ENCODE measurements at regions not wholly inside any gene's neighbourhood (a gene's known extent, or its start where the extent isn't known, plus 50 kb on each side); places are given as distances from the start of the nearest gene placed in this dataset.

DNA sequence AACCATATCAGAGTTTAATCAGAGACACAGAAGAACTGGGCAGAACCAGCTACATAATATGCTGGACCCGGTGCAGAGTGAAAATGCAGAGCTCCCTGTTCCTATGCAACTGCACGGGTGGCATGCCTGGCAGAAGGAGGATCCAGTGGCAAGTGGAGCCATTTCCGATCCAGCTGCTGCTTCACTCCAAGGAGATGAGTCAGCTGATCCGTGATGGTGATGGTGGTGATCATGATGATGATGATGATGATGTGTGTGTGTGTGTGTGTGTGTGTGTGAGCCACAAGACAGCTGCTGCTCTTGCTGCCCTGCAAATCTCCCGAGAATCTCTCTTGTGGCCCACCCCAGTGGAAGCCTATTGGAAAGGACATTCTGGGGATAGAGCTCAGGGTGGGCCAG, 133.0 kb downstream of the URB2 start:
- Mint-ChIP-seq H3K4me3 (no peak overlapping the region), H3K36me3 (no peaks in the 10 kb centered on the region), H3K4me1 (no peaks in the 10 kb centered on the region), H3K27ac (no peak overlapping the region), H3K9me3 (peaks cover 8% of the 10 kb centered on the region), H3K27me3 (ENCODE audit: low read depth) (no peaks in the 10 kb centered on the region; the same call in 1 of the 2 replicates)
- DNase-seq (ENCODE audit: low spot score) (no peak), ATAC-seq (no peak)
- TF ChIP-seq SMAD4 (CRISPR knock-in tag; IDR thresholded peaks at IDR 0.05) = no peak
- TF ChIP-seq NFATC4 (CRISPR knock-in tag; IDR thresholded peaks at IDR 0.05) = no peak
- TF ChIP-seq, protein P1, sequence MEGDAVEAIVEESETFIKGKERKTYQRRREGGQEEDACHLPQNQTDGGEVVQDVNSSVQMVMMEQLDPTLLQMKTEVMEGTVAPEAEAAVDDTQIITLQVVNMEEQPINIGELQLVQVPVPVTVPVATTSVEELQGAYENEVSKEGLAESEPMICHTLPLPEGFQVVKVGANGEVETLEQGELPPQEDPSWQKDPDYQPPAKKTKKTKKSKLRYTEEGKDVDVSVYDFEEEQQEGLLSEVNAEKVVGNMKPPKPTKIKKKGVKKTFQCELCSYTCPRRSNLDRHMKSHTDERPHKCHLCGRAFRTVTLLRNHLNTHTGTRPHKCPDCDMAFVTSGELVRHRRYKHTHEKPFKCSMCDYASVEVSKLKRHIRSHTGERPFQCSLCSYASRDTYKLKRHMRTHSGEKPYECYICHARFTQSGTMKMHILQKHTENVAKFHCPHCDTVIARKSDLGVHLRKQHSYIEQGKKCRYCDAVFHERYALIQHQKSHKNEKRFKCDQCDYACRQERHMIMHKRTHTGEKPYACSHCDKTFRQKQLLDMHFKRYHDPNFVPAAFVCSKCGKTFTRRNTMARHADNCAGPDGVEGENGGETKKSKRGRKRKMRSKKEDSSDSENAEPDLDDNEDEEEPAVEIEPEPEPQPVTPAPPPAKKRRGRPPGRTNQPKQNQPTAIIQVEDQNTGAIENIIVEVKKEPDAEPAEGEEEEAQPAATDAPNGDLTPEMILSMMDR (IDR thresholded peaks at IDR 0.05) = no peak
- TF ChIP-seq, protein P2, sequence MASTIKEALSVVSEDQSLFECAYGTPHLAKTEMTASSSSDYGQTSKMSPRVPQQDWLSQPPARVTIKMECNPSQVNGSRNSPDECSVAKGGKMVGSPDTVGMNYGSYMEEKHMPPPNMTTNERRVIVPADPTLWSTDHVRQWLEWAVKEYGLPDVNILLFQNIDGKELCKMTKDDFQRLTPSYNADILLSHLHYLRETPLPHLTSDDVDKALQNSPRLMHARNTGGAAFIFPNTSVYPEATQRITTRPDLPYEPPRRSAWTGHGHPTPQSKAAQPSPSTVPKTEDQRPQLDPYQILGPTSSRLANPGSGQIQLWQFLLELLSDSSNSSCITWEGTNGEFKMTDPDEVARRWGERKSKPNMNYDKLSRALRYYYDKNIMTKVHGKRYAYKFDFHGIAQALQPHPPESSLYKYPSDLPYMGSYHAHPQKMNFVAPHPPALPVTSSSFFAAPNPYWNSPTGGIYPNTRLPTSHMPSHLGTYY (CRISPR knock-in tag; IDR thresholded peaks at IDR 0.05) = no peak
- no peak for TF ChIP-seq ZNF219 (CRISPR knock-in tag; IDR thresholded peaks at IDR 0.05; ENCODE audit: borderline replicate concordance)
- TF ChIP-seq EMX1 (CRISPR knock-in tag; IDR thresholded peaks at IDR 0.05) = no peak
- no peak for TF ChIP-seq CBFB (CRISPR knock-in tag; IDR thresholded peaks at IDR 0.05; ENCODE audit: low read depth)
- TF ChIP-seq OVOL2 (CRISPR knock-in tag; IDR thresholded peaks at IDR 0.05; ENCODE audit: borderline replicate concordance) = no peak
- no peak for TF ChIP-seq GABPB1 (CRISPR knock-in tag; IDR thresholded peaks at IDR 0.05)
- TF ChIP-seq, protein P3, sequence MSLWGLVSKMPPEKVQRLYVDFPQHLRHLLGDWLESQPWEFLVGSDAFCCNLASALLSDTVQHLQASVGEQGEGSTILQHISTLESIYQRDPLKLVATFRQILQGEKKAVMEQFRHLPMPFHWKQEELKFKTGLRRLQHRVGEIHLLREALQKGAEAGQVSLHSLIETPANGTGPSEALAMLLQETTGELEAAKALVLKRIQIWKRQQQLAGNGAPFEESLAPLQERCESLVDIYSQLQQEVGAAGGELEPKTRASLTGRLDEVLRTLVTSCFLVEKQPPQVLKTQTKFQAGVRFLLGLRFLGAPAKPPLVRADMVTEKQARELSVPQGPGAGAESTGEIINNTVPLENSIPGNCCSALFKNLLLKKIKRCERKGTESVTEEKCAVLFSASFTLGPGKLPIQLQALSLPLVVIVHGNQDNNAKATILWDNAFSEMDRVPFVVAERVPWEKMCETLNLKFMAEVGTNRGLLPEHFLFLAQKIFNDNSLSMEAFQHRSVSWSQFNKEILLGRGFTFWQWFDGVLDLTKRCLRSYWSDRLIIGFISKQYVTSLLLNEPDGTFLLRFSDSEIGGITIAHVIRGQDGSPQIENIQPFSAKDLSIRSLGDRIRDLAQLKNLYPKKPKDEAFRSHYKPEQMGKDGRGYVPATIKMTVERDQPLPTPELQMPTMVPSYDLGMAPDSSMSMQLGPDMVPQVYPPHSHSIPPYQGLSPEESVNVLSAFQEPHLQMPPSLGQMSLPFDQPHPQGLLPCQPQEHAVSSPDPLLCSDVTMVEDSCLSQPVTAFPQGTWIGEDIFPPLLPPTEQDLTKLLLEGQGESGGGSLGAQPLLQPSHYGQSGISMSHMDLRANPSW (CRISPR knock-in tag; conservative IDR thresholded peaks at IDR 0.05; ENCODE audit: low read depth) = no peak
- no peak for TF ChIP-seq CREM (CRISPR knock-in tag; IDR thresholded peaks at IDR 0.05)
- no peak for TF ChIP-seq NR2C2 (CRISPR knock-in tag; IDR thresholded peaks at IDR 0.05)
- no peak for TF ChIP-seq SP1 (CRISPR knock-in tag; conservative IDR thresholded peaks at IDR 0.05)
- TF ChIP-seq, protein P4, sequence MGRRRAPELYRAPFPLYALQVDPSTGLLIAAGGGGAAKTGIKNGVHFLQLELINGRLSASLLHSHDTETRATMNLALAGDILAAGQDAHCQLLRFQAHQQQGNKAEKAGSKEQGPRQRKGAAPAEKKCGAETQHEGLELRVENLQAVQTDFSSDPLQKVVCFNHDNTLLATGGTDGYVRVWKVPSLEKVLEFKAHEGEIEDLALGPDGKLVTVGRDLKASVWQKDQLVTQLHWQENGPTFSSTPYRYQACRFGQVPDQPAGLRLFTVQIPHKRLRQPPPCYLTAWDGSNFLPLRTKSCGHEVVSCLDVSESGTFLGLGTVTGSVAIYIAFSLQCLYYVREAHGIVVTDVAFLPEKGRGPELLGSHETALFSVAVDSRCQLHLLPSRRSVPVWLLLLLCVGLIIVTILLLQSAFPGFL (CRISPR knock-in tag; IDR thresholded peaks at IDR 0.05; ENCODE audit: borderline replicate concordance) = no peak
- TF ChIP-seq, protein P5, sequence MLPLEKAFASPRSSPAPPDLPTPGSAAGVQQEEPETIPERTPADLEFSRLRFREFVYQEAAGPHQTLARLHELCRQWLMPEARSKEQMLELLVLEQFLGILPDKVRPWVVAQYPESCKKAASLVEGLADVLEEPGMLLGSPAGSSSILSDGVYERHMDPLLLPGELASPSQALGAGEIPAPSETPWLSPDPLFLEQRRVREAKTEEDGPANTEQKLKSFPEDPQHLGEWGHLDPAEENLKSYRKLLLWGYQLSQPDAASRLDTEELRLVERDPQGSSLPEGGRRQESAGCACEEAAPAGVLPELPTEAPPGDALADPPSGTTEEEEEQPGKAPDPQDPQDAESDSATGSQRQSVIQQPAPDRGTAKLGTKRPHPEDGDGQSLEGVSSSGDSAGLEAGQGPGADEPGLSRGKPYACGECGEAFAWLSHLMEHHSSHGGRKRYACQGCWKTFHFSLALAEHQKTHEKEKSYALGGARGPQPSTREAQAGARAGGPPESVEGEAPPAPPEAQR (CRISPR knock-in tag; IDR thresholded peaks at IDR 0.05) = no peak
- no peak for TF ChIP-seq ZNF423 (CRISPR knock-in tag; IDR thresholded peaks at IDR 0.05)
- TF ChIP-seq ZNF416 (CRISPR knock-in tag; IDR thresholded peaks at IDR 0.05) = no peak
- TF ChIP-seq FOXP1 (CRISPR knock-in tag; IDR thresholded peaks at IDR 0.05; ENCODE audit: borderline replicate concordance) = no peak
- POLR2A ChIA-PET = no interaction called here
- CTCF ChIA-PET = interaction anchor here (1.0 kb wide), 1 partner anchor 90 kb away, joined by 3 read pairs; no protein-coding TSS in a partner anchor

DNA sequence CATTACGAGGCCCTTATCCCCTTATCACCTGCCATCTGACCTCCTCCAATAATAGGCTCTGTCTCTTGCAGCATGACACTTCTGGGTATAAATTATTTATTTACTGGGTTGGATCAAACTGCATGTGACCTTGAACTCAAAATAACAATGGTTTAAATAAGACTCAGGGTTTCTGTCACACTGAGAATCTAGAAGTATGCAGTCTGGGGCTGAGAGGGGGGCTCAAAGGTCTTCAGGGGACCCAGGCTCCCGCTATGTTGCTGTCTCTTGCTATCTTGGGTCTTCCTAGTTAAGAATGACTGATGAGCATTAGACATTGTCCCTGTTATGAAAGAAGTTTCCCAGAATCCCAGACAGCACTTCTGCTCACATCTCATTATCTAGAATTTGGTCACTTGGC, 133.5 kb downstream of the URB2 start:
- H3K4me1 Mint-ChIP-seq = no peaks in the 10 kb centered on the region
- DNase-seq (ENCODE audit: low spot score) (no peak), ATAC-seq (no peak)
- ChIA-PET CTCF (no interaction called here), POLR2A (no interaction called here)
- no peaks in the 10 kb centered on the region; the same call in 1 of the 2 replicates for H3K27me3 Mint-ChIP-seq (ENCODE audit: low read depth)
- no peak overlapping the region for H3K4me3 Mint-ChIP-seq
- H3K9me3 Mint-ChIP-seq = peaks cover 8% of the 10 kb centered on the region
- no peaks in the 10 kb centered on the region for H3K36me3 Mint-ChIP-seq
- H3K27ac Mint-ChIP-seq = no peak overlapping the region
- no peak for TF ChIP-seq JUN (CRISPR knock-in tag; IDR thresholded peaks at IDR 0.05)
- no peak for TF ChIP-seq GRHL2 (CRISPR knock-in tag; IDR thresholded peaks at IDR 0.05; ENCODE audit: insufficient replicate concordance, severe bottlenecking)
- TF ChIP-seq ATF1 (CRISPR knock-in tag; IDR thresholded peaks at IDR 0.05) = no peak
- TF ChIP-seq, protein P3 (CRISPR knock-in tag; conservative IDR thresholded peaks at IDR 0.05; ENCODE audit: low read depth) = no peak
- no peak for TF ChIP-seq HMGA2 (CRISPR knock-in tag; IDR thresholded peaks at IDR 0.05)
